ENCODE measurements at regions not wholly inside any gene's neighbourhood (a gene's known extent, or its start where the extent isn't known, plus 50 kb on each side); places are given as distances from the start of the nearest gene placed in this dataset.

- TF ChIP-seq CTCF (IDR thresholded peaks at IDR 0.05) (no peak), POLR2A (IDR thresholded peaks at IDR 0.05) (no peak)
These were observed 706.8 kb downstream of the TRHDE start for GRCh38 chr12:72978999-72979398.
